Small intestine (tissue), 7 donors: ENCODE measurements at regions not wholly inside any gene's neighbourhood (a gene's known extent, or its start where the extent isn't known, plus 50 kb on each side); places are given as distances from the start of the nearest gene placed in this dataset.

ENCODE experiments used
- DNase-seq, 2 donors: peaks; one replicate each; pipeline versions ENCODE4 v3.0.0 to v3.0.0-alpha.2; 2013
- FAIRE-seq: peaks from 2 replicates; lab custom pipeline; 2012; peaks lifted over from hg19 to GRCh38; lab: Jason Lieb, UNC
- H3K27ac ChIP-seq, 3 donors: one replicate each; pipeline ENCODE4 v1.5.1; 2013; ENCODE audit warnings: low read length in 2 of 3, mild to moderate bottlenecking in 2 of 3, control low read depth in 1 of 3, inconsistent platforms in 1 of 3, low read depth in 1 of 3, moderate library complexity in 1 of 3
- H3K27me3 ChIP-seq, 3 donors: one replicate each; pipeline ENCODE4 v1.6.1; 2013; ENCODE audit warnings: low read length in 3 of 3, inconsistent platforms in 1 of 3; ENCODE audit not compliant: control insufficient read depth in 3 of 3, insufficient read depth in 3 of 3
- H3K36me3 ChIP-seq, 3 donors: one replicate each; pipeline ENCODE4 v1.6.1; 2013; ENCODE audit warnings: low read length in 3 of 3, inconsistent platforms in 1 of 3, low read depth in 1 of 3, mild to moderate bottlenecking in 1 of 3, moderate library complexity in 1 of 3; ENCODE audit not compliant: control insufficient read depth in 3 of 3, insufficient read depth in 2 of 3
- H3K4me1 ChIP-seq, 3 donors: one replicate each; pipeline ENCODE4 v1.6.1; 2013; ENCODE audit warnings: low read length in 2 of 3, inconsistent platforms in 1 of 3, low read depth in 1 of 3, mild to moderate bottlenecking in 1 of 3, moderate library complexity in 1 of 3; ENCODE audit not compliant: control insufficient read depth in 3 of 3, insufficient read depth in 2 of 3
- H3K4me3 ChIP-seq, 3 donors: one replicate each; pipeline ENCODE4 v1.5.1; 2013; ENCODE audit warnings: low read length in 3 of 3, control low read depth in 1 of 3, inconsistent platforms in 1 of 3, low read depth in 1 of 3, mild to moderate bottlenecking in 1 of 3, moderate library complexity in 1 of 3
- H3K9me3 ChIP-seq, 2 donors: one replicate each; pipeline ENCODE4 v1.6.1; 2013; ENCODE audit warnings: low read depth in 1 of 2, low read length in 1 of 2; ENCODE audit not compliant: control insufficient read depth in 2 of 2, insufficient read depth in 1 of 2
- WGBS, 3 donors: extraction: QIAGEN DNeasy Blood & Tissue Kit; methylation state at CpG; one replicate each; pipeline ENCODE4 v1.1.7; 2013; 5-methylcytosine and 5-hydroxymethylcytosine counted together
- donor health status: healthy with polysubstance abuse.
- donor health status: control.
- donor health status: control.
- donor health status: Bipolar disorder and iron deficiency.
- donor health status: healthy.

GRCh38 chr4:138535316-138535715, 293.2 kb upstream of the SLC7A11 start:
- Histone ChIP-seq H3K27ac (no peak overlapping the region), H3K9me3 (no peaks in the 10 kb centered on the region), H3K36me3 (no peaks in the 10 kb centered on the region), H3K4me1 (no peaks in the 10 kb centered on the region), H3K4me3 (no peak overlapping the region), H3K27me3 (no peaks in the 10 kb centered on the region)
- DNase-seq (no peak), FAIRE-seq (no peak)
- WGBS, 3 donors: 67 to 78% (median 67%) methylated on average over 2 of the region's 2 CpGs

- no peaks in the 10 kb centered on the region for H3K27me3 ChIP-seq
- no peaks in the 10 kb centered on the region for H3K4me1 ChIP-seq
- peak; percentile 15 to 19 for DNase-seq
- H3K36me3 ChIP-seq: no peaks in the 10 kb centered on the region
- 0 to 77% (median 56%) methylated on average over 1 of the region's 1 CpG for WGBS, 3 donors
- H3K4me3 ChIP-seq: no peak overlapping the region
- H3K27ac ChIP-seq: no peak overlapping the region
- H3K9me3 ChIP-seq: peaks cover 0 to 3% of the 10 kb centered on the region in 2 donors
- FAIRE-seq: no peak
Observed at GRCh38 chr4:138522366-138522765, 280.2 kb upstream of the SLC7A11 start.

GRCh38 chr4:138521809-138522208, 279.7 kb upstream of the SLC7A11 start:
- no peaks in the 10 kb centered on the region for H3K4me1 ChIP-seq
- H3K36me3 ChIP-seq: no peaks in the 10 kb centered on the region
- DNase-seq (no peak), FAIRE-seq (no peak)
- H3K27me3 ChIP-seq: no peaks in the 10 kb centered on the region
- no peak overlapping the region for H3K27ac ChIP-seq
- no peak overlapping the region for H3K4me3 ChIP-seq
- 62 to 82% (median 66%) methylated on average over 4 of the region's 4 CpGs for WGBS, 3 donors
- H3K9me3 ChIP-seq: peaks cover 0 to 3% of the 10 kb centered on the region in 2 donors

GRCh38 chr4:138519436-138519835, 277.3 kb upstream of the SLC7A11 start:
- 31 to 37% (median 36%) methylated on average over 2 of the region's 2 CpGs for WGBS, 3 donors

GRCh38 chr4:138513535-138513934, 271.4 kb upstream of the SLC7A11 start:
- no peak overlapping the region for H3K27ac ChIP-seq
- no peak for FAIRE-seq
- DNase-seq: no peak
- H3K4me3 ChIP-seq: no peak overlapping the region
- H3K9me3 ChIP-seq: no peaks in the 10 kb centered on the region
- WGBS, 3 donors: 54 to 80% (median 62%) methylated on average over 1 of the region's 1 CpG
- no peaks in the 10 kb centered on the region for H3K36me3 ChIP-seq
- no peaks in the 10 kb centered on the region for H3K4me1 ChIP-seq
- H3K27me3 ChIP-seq: no peaks in the 10 kb centered on the region

More at GRCh38 chr4:138519436-138519835, 277.3 kb upstream of the SLC7A11 start:
- DNase-seq (no peak), FAIRE-seq (no peak)
- no peaks in the 10 kb centered on the region for H3K36me3 ChIP-seq
- H3K9me3 ChIP-seq: peaks cover 0 to 3% of the 10 kb centered on the region in 2 donors
- H3K27ac ChIP-seq: no peak overlapping the region
- no peak overlapping the region for H3K4me3 ChIP-seq
- no peaks in the 10 kb centered on the region for H3K4me1 ChIP-seq
- no peaks in the 10 kb centered on the region for H3K27me3 ChIP-seq

- Histone ChIP-seq H3K36me3 (no peaks in the 10 kb centered on the region), H3K4me1 (no peaks in the 10 kb centered on the region), H3K9me3 (no peaks in the 10 kb centered on the region), H3K4me3 (no peak overlapping the region), H3K27me3 (no peaks in the 10 kb centered on the region), H3K27ac (no peak overlapping the region)
- no peak for FAIRE-seq
- DNase-seq: no peak
Observed at GRCh38 chr4:138512756-138513155, 270.6 kb upstream of the SLC7A11 start.

GRCh38 chr4:138510053-138510452, 267.9 kb upstream of the SLC7A11 start:
- FAIRE-seq: no peak
- no peak for DNase-seq
- Histone ChIP-seq H3K36me3 (no peaks in the 10 kb centered on the region), H3K4me3 (no peak overlapping the region), H3K27ac (no peak overlapping the region), H3K9me3 (no peaks in the 10 kb centered on the region), H3K4me1 (no peaks in the 10 kb centered on the region), H3K27me3 (no peaks in the 10 kb centered on the region)
- WGBS, 3 donors: 48 to 59% (median 57%) methylated on average over 3 of the region's 3 CpGs

GRCh38 chr4:138509346-138509745, 267.2 kb upstream of the SLC7A11 start:
- Histone ChIP-seq H3K27me3 (no peaks in the 10 kb centered on the region), H3K9me3 (no peaks in the 10 kb centered on the region), H3K4me1 (no peaks in the 10 kb centered on the region), H3K4me3 (no peak overlapping the region), H3K36me3 (no peaks in the 10 kb centered on the region), H3K27ac (no peak overlapping the region)
- WGBS, 3 donors: 30 to 87% (median 74%) methylated on average over 1 of the region's 1 CpG
- FAIRE-seq (no peak), DNase-seq (no peak)

- Histone ChIP-seq H3K27ac (no peak overlapping the region), H3K4me3 (no peak overlapping the region), H3K9me3 (no peaks in the 10 kb centered on the region), H3K36me3 (no peaks in the 10 kb centered on the region), H3K27me3 (no peaks in the 10 kb centered on the region), H3K4me1 (no peaks in the 10 kb centered on the region)
- DNase-seq (peak in 1 of 2 donors; percentile 21), FAIRE-seq (no peak)
- 28 to 70% (median 49%) methylated on average over 2 of the region's 2 CpGs for whole genome bisulfite sequencing, 3 donors
Observed at GRCh38 chr4:138507522-138507921, 265.4 kb upstream of the SLC7A11 start.
